ENCODE measurements at regions not wholly inside any gene's neighbourhood (a gene's known extent, or its start where the extent isn't known, plus 50 kb on each side); places are given as distances from the start of the nearest gene placed in this dataset.

- TF ChIP-seq, protein P1, sequence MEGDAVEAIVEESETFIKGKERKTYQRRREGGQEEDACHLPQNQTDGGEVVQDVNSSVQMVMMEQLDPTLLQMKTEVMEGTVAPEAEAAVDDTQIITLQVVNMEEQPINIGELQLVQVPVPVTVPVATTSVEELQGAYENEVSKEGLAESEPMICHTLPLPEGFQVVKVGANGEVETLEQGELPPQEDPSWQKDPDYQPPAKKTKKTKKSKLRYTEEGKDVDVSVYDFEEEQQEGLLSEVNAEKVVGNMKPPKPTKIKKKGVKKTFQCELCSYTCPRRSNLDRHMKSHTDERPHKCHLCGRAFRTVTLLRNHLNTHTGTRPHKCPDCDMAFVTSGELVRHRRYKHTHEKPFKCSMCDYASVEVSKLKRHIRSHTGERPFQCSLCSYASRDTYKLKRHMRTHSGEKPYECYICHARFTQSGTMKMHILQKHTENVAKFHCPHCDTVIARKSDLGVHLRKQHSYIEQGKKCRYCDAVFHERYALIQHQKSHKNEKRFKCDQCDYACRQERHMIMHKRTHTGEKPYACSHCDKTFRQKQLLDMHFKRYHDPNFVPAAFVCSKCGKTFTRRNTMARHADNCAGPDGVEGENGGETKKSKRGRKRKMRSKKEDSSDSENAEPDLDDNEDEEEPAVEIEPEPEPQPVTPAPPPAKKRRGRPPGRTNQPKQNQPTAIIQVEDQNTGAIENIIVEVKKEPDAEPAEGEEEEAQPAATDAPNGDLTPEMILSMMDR (IDR thresholded peaks at IDR 0.05 in 4 of 5, conservative IDR thresholded peaks at IDR 0.05 in 1 of 5) = no peak
- TF ChIP-seq POLR2A (IDR thresholded peaks at IDR 0.05) = no peak
Measured at GRCh38 chr15:57777003-57777402, 70.5 kb downstream of the POLR2M start.

Data from gastrocnemius medialis (tissue), 4 donors.